ENCODE measurements at regions not wholly inside any gene's neighbourhood (a gene's known extent, or its start where the extent isn't known, plus 50 kb on each side); places are given as distances from the start of the nearest gene placed in this dataset.

DNA sequence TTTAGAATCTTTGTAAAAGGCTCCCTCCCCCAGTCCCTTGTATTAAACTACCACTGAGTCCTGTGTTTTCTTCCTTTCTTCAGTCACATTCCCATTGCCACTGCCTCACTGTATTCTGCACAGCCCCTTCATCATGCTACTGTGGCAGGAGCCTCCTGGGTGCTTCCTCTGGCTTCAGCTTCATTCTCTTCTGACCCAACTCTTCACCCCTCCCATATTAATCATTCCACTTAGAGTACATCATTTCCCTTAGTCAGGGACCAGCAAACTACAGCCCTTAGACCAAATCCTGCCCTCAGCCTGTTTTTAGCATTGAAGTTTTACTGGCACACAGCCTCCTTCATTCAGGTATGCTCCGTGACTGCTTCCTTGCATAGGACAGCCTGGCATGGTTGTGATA, 127.7 kb upstream of the MTNR1B start:
- Mint-ChIP-seq H3K4me3 (no peak overlapping the region), H3K9me3 (no peaks in the 10 kb centered on the region), H3K36me3 (no peaks in the 10 kb centered on the region), H3K27me3 (no peaks in the 10 kb centered on the region), H3K27ac (no peak overlapping the region), H3K4me1 (no peaks in the 10 kb centered on the region)
- no peak for DNase-seq

DNA sequence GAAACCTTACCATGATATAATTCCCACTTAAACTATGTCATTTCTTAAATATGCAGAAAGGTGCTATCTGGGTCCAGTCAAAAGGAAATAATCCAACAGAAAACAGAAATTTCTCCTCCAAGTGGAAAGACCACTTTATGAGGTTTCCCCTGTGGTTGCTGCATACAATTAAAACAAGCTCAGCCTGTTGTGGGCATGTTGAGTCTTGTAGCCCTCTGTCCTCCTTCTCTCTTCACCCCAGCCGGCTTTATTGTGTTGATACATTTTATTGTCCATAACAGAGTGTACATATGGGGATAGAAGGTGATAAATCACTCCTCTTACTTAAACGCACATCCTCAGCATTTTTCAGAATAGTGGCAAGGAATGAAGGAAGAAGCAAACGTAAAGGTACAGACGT, 126.0 kb upstream of the MTNR1B start:
- no peak for DNase-seq
- no peaks in the 10 kb centered on the region for H3K27me3 Mint-ChIP-seq
- H3K9me3 Mint-ChIP-seq = no peaks in the 10 kb centered on the region
- no peaks in the 10 kb centered on the region for H3K36me3 Mint-ChIP-seq
- no peak overlapping the region for H3K27ac Mint-ChIP-seq
- H3K4me3 Mint-ChIP-seq = no peak overlapping the region
- no peaks in the 10 kb centered on the region for H3K4me1 Mint-ChIP-seq

DNA sequence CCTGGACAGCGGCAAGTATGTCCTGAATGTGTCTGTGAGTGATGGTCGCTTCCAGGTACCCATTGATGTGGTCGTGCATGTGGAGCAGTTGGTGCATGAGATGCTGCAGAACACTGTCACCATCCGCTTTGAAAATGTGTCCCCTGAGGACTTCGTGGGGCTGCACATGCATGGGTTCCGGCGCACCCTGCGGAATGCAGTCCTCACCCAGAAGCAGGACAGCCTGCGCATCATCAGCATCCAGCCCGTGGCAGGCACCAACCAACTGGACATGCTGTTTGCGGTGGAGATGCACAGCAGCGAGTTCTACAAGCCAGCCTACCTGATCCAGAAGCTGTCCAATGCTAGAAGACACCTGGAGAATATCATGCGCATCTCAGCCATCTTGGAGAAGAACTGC, 125.3 kb upstream of the MTNR1B start:
- no peaks in the 10 kb centered on the region for H3K9me3 Mint-ChIP-seq
- H3K27me3 Mint-ChIP-seq = no peaks in the 10 kb centered on the region
- H3K36me3 Mint-ChIP-seq = no peaks in the 10 kb centered on the region
- no peak overlapping the region for H3K4me3 Mint-ChIP-seq
- no peak for DNase-seq
- H3K4me1 Mint-ChIP-seq = no peaks in the 10 kb centered on the region
- no peak overlapping the region for H3K27ac Mint-ChIP-seq

DNA sequence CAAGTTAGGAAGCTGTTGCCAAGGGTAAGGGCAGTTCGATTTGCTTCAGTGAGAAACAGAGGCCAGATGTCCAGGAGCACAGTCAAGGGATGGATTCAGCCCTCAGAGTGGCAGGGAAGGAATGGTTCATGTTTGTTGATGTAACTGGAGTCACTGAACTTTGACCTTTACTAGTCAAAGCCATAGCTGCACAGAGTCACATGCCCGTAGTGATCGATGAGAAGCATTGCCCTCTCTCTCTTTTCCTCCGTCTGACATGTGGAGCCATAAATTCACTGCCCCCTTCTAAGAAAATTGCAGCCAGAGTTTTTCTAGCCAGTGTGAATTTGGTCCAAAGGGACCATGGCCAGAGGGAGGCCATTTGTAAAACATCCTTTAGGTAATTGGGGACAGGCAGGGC, 124.1 kb upstream of the MTNR1B start:
- Mint-ChIP-seq H3K4me3 (no peak overlapping the region), H3K36me3 (no peaks in the 10 kb centered on the region), H3K27me3 (no peaks in the 10 kb centered on the region), H3K9me3 (no peaks in the 10 kb centered on the region), H3K4me1 (no peaks in the 10 kb centered on the region), H3K27ac (no peak overlapping the region)
- DNase-seq = no peak

DNA sequence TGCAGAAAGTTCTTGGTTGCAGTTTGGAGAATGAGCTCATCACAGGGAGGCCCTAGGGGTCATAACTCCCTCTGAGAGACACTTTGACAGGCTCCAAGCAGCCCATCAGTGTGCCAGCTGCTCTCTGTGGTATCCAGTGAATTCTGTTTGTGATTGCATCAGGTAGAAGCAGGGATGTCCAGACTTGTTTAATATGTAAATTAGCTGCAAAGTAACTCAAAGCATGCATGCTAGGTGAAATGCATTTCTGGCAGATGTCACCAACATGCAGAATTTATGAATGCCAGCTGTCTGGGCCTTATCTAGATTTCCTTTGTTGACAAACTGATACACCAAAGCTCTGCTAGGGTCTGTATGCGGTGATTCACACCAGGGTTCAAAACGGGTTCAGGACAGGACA, 123.6 kb upstream of the MTNR1B start:
- Mint-ChIP-seq H3K27ac (no peak overlapping the region), H3K27me3 (no peaks in the 10 kb centered on the region), H3K9me3 (no peaks in the 10 kb centered on the region), H3K4me3 (no peak overlapping the region), H3K36me3 (no peaks in the 10 kb centered on the region), H3K4me1 (no peaks in the 10 kb centered on the region)
- DNase-seq = no peak

DNA sequence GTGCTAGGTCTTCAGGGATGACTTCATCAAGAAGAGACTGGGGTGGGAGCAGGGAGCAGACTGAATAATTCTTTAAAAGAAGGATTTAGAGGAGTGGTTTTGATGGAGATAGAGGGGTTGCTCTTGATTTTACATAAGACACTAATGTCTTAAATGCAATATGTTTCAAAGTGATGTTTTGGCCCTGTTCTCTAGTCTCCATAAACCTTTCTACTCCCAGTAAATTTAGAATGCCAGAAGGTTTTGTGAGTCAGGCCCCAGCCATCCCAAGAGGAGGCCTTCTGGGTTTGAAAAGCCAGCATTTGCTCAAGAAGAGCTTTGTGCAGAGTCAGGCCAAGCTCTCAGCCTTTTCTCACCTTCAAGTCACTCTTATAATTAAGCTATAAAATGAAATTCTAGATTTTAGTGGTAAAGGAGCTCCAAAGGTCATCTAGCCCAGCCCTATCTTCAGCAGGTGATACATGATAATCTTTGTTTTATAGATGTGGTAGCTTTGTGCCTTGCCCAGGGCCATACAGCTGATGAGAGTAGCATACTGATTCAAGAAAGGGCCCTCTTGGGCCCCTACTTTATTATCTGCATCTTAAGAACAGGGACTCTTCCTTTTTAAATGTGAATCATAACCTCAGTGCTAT, 122.8 kb upstream of the MTNR1B start:
- DNase-seq = no peak
- H3K4me1 Mint-ChIP-seq = no peaks in the 10 kb centered on the region
- H3K4me3 Mint-ChIP-seq = no peak overlapping the region
- H3K9me3 Mint-ChIP-seq = no peaks in the 10 kb centered on the region
- no peak overlapping the region for H3K27ac Mint-ChIP-seq
- no peaks in the 10 kb centered on the region for H3K27me3 Mint-ChIP-seq
- H3K36me3 Mint-ChIP-seq = no peaks in the 10 kb centered on the region

DNA sequence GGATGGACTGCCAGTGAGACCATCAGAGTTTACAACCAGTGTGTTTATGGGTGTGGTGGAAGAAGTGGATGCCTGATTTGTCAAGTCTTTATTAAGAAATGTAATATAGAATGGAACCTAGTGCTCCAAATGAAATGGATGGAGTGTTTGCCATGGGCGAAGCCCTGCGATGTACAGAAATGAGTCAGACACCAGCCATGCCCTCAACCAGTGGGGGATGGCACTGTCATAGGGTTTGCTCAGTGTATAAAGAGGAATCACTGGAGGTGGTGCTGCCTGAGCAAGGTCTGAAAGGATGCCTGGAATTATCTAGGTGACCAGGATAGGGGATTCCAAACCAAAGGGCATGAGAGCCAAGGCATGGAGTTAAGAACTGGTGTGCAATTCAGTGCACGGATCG, 120.9 kb upstream of the MTNR1B start:
- no peaks in the 10 kb centered on the region for H3K36me3 Mint-ChIP-seq

DNA sequence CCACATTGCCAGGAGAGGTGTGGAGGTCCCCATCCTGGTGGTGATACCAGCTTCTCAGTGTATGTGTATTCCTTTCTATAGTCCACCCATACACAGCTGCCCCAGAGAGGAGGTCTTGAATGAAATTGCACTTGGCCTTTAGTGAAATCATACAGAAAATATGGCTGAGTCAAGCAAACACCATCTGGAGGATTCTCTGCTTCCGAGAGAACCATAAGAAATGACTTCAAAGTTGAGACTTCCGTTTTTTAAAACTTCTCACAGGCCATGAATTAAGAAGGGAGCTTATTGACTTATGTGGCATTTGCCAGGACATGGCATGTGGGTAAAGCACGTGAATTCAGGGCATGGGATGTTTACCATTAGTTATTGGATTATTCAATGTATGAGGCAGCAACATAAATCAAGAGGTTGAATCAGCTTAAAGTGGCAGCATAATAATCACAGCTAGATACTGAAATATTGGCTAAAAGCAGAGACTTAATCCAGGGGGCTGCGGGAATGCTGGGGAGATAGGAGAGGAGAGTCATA, 119.1 kb upstream of the MTNR1B start:
- Mint-ChIP-seq H3K4me1 (no peaks in the 10 kb centered on the region), H3K27me3 (no peaks in the 10 kb centered on the region), H3K27ac (no peak overlapping the region), H3K4me3 (no peak overlapping the region), H3K9me3 (no peaks in the 10 kb centered on the region), H3K36me3 (no peaks in the 10 kb centered on the region)
- DNase-seq = no peak

More for the DNA sequence above, 120.9 kb upstream of the MTNR1B start:
- Mint-ChIP-seq H3K9me3 (no peaks in the 10 kb centered on the region), H3K4me3 (no peak overlapping the region), H3K27ac (no peak overlapping the region), H3K27me3 (no peaks in the 10 kb centered on the region), H3K4me1 (no peaks in the 10 kb centered on the region)
- DNase-seq = no peak

DNA sequence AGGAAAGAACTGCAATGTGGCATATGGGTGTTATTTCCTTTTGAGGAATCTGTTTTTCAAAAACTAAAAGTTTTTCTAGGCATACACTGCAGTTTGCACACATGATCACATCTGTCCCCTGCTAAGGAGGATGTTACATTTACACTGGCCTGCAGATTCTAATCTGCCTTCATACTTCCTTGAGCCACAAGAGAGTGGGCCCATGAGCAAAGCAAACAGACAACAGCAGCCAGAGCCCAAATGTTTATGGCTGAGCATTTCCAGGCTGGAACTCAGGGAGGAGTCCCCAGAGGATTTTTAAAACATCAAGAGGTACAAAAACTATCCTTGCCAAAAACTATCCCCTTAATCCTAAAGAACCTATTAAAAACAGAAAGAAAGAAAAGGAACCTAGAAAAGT, 117.2 kb upstream of the MTNR1B start:
- H3K4me1 Mint-ChIP-seq = no peaks in the 10 kb centered on the region
- no peak for DNase-seq
- H3K27ac Mint-ChIP-seq = no peak overlapping the region
- H3K27me3 Mint-ChIP-seq = no peaks in the 10 kb centered on the region
- no peak overlapping the region for H3K4me3 Mint-ChIP-seq
- H3K36me3 Mint-ChIP-seq = no peaks in the 10 kb centered on the region
- H3K9me3 Mint-ChIP-seq = no peaks in the 10 kb centered on the region

DNA sequence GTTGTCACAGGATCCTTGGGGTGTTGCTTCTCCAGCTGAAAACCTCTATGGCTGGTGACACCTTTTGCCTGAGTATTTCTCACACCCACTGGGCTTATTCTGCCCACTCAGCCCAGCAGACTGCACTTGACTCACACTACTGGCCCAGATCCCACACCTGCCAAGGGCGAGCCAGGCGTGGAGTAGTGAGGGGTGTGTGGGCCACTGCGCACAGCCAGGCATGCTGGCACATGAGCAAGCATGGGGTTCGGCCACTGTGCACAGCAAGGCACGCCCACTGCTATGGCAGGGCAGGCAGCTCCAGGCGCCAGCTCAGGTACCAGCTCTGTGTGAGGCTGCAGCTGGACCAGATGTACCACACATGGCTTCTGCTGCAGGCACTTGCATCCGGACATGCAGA, 116.5 kb upstream of the MTNR1B start:
- H3K4me1 Mint-ChIP-seq = no peaks in the 10 kb centered on the region
- no peak overlapping the region for H3K4me3 Mint-ChIP-seq
- no peak overlapping the region for H3K27ac Mint-ChIP-seq
- H3K36me3 Mint-ChIP-seq = no peaks in the 10 kb centered on the region
- no peak for DNase-seq
- no peaks in the 10 kb centered on the region for H3K9me3 Mint-ChIP-seq
- no peaks in the 10 kb centered on the region for H3K27me3 Mint-ChIP-seq

DNA sequence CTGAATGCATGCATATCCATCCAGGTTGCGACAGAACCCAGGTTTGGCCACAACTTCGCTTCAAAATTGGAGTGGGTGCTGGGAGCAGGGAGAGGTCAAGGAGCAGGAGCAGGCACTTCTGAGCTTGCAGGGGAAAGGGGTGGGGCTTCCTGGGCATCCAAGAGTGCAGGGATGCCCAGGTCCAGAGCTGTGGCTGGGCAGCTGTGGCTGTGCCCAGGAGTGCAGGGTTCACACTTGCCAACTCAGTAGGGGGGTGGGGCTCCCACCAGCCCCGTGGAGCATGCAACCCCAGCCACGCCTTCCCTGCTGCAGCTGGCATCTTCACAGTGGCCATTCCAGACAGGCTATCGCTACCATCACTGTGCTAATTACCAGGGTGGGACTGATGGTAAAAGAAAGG, 115.3 kb upstream of the MTNR1B start:
- Mint-ChIP-seq H3K9me3 (no peaks in the 10 kb centered on the region), H3K27ac (no peak overlapping the region), H3K36me3 (no peaks in the 10 kb centered on the region), H3K27me3 (no peaks in the 10 kb centered on the region), H3K4me1 (no peaks in the 10 kb centered on the region), H3K4me3 (no peak overlapping the region)
- no peak for DNase-seq

DNA sequence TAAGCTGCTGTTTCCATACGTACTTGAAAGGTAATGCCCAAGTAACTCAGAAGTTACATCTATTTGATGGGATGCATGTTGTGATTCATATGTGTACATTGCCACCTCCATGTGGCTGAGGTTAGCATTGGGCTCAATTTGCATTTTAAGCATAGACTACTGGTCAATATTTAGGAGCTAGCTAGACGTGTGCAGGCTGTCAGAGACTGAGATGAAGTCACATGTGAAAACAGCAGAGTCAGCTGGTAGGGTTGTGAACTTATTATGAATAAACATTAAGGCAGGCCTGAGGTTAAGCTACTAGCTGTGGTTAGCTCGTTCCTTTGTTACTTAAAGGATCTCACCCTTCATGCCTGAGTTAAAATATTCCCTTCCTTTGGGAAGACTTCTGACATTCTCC, 114.5 kb upstream of the MTNR1B start:
- Mint-ChIP-seq H3K4me3 (no peak overlapping the region), H3K9me3 (no peaks in the 10 kb centered on the region), H3K4me1 (no peaks in the 10 kb centered on the region), H3K27me3 (no peaks in the 10 kb centered on the region), H3K27ac (no peak overlapping the region), H3K36me3 (no peaks in the 10 kb centered on the region)
- no peak for DNase-seq

DNA sequence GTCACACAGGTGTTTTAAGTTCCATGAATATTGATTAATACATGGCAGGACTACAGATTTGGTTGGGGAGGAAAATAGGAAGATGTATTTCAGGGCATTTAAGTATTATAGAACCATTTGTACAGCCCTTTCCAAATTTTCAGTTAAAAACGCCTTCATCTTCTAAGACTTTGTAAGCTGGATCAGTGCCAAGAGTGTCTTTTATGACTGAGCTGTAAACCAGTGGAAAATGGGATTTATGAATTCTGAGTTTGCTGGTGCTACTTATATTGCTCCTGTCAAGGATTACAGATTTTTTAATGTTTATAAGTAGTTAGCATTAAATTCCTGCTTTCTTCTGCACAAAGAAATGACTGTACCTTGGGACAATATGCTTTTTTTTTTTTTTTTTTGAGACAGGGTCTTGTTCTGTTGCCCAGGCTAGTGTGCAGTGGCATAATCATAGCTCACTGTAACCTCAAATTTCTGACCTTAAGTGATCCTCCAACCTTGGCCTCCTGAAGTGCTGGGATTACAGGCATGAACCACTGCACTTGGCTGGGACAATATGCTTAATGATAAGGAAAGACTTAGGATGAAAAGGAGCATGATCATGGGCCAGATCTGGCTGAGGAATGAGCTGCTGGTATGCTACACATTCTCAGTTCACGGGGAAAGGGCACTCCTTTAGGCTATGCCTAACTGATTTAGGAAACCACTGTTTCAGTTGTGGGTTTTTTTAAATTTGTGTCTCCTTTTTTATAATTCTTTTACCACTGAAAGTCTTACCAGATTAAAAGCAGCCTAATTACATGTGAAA, 113.6 kb upstream of the MTNR1B start:
- no peak for DNase-seq
- Mint-ChIP-seq H3K9me3 (no peaks in the 10 kb centered on the region), H3K4me3 (no peak overlapping the region), H3K27me3 (no peaks in the 10 kb centered on the region), H3K27ac (no peak overlapping the region), H3K4me1 (no peaks in the 10 kb centered on the region), H3K36me3 (no peaks in the 10 kb centered on the region)

DNA sequence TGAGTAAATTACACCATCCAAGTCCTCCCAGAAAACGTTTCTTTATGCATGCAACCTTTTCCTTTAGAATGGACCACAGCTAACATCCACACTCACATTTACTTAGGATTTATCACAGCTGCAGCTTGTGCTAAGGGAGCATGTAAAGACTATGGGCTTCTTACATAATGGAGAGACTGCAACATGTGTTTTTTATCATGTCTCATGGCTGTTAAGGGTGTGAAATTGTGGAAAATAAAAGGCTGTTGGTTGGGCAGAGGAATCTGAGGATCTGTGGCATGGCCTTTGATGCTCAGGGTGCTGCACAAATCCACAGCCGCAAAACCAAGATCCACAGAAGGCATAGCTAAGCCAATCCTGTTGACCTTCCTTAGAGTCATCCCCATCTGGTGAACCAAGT, 112.0 kb upstream of the MTNR1B start:
- Mint-ChIP-seq H3K9me3 (no peaks in the 10 kb centered on the region), H3K4me3 (no peak overlapping the region), H3K27ac (no peak overlapping the region), H3K36me3 (no peaks in the 10 kb centered on the region), H3K4me1 (no peaks in the 10 kb centered on the region), H3K27me3 (no peaks in the 10 kb centered on the region)
- no peak for DNase-seq

DNA sequence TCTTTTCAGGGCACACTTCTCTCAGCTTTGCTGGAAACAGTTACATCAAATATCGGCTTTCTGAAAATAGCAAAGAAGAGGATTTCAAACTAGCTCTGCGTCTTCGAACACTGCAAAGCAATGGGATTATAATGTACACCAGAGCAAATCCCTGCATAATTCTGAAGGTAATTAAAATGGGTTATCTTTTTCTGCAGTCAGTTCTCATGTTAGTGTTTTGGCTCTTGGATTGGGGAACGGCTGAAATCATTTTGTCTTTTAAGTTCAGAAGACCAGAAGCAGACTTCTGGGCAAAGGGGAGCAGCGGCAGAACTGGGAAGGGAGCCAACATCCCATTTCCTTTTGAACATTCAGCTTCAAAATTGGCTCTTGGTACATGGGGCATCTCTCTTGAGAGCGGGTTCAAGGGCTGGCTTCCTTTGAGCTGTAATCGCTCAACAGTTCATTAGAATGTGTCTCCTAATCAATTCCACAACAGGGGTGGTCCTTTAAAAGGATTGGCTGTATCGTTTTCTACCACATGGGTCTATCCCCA, 110.2 kb upstream of the MTNR1B start:
- H3K27me3 Mint-ChIP-seq = no peaks in the 10 kb centered on the region
- no peaks in the 10 kb centered on the region for H3K36me3 Mint-ChIP-seq
- H3K4me3 Mint-ChIP-seq = no peak overlapping the region
- no peak for DNase-seq
- no peaks in the 10 kb centered on the region for H3K4me1 Mint-ChIP-seq
- H3K27ac Mint-ChIP-seq = no peak overlapping the region
- H3K9me3 Mint-ChIP-seq = no peaks in the 10 kb centered on the region

DNA sequence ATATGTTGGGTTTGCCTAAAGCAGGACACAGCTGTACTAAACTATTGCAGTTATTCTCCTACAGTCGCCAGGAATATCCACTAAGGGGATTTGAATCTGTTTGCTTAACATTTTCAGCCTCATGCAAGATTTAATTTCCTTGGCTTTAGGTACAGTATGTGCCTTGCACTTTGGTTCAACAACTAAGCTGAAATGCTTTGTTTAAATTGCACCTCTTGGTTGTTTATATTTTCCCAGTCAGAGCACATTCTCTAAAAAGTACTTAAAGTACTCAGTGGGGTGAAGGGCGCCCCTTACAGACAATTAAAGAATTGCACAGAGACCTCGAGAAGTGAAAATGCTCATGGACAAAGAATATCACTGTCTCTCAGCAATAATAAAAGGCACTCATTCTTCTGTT, 107.8 kb upstream of the MTNR1B start:
- Mint-ChIP-seq H3K9me3 (no peaks in the 10 kb centered on the region), H3K4me1 (no peaks in the 10 kb centered on the region), H3K27ac (no peak overlapping the region), H3K4me3 (no peak overlapping the region), H3K27me3 (no peaks in the 10 kb centered on the region), H3K36me3 (no peaks in the 10 kb centered on the region)
- DNase-seq = no peak

Data from activated naive CD8-positive, alpha-beta T cell treated with anti-CD3 and anti-CD28 coated beads for 36 hours (primary cell).